Naive B cell (primary cell): ENCODE measurements at regions not wholly inside any gene's neighbourhood (a gene's known extent, or its start where the extent isn't known, plus 50 kb on each side); places are given as distances from the start of the nearest gene placed in this dataset.
"Not testable (repeated sequence)": the region's sequence is repeated elsewhere in the genome, so short reads cannot be mapped to it uniquely, and the experiment has no call there.

Experiments
- ATAC-seq, 2 donors: fragments of 150-1000 bp; cut with Tn5 transposase; 2 replicates each; pipeline ENCODE4 v1.10.0; 2021; ENCODE audit warnings: low read depth in 2 of 2, mild to moderate bottlenecking in 2 of 2, moderate library complexity in 2 of 2
- DNase-seq: peaks from one replicate; pipeline ENCODE4 v3.0.0; 2022
- H3K27ac Mint-ChIP-seq, 6 donors: one replicate each; pipeline ENCODE4 v1.8.0; 2020 to 2022; ENCODE audit warnings: mild to moderate bottlenecking in 6 of 6, mixed read lengths in 6 of 6, moderate library complexity in 5 of 6, inconsistent platforms in 2 of 6
- H3K27me3 Mint-ChIP-seq, 3 donors: one replicate each; pipeline ENCODE4 v1.8.0; 2021 to 2022; ENCODE audit warnings: mixed read lengths in 3 of 3, mild to moderate bottlenecking in 1 of 3
- H3K36me3 Mint-ChIP-seq, 2 donors: one replicate each; pipeline ENCODE4 v1.8.0; 2020 to 2022; ENCODE audit warnings: mixed read lengths in 2 of 2, inconsistent platforms in 1 of 2, mild to moderate bottlenecking in 1 of 2
- H3K4me1 Mint-ChIP-seq, 3 donors: one replicate each; pipeline ENCODE4 v1.8.0; 2020 to 2022; ENCODE audit warnings: mixed read lengths in 3 of 3, inconsistent platforms in 1 of 3, mild to moderate bottlenecking in 1 of 3, moderate library complexity in 1 of 3
- H3K4me3 Mint-ChIP-seq, 8 donors: one replicate each; pipeline ENCODE4 v1.8.0; 2020 to 2022; ENCODE audit warnings: mild to moderate bottlenecking in 8 of 8, mixed read lengths in 8 of 8, moderate library complexity in 8 of 8, inconsistent platforms in 2 of 8
- H3K9me3 Mint-ChIP-seq, 7 donors: one replicate each; pipeline ENCODE4 v1.8.0; 2020 to 2022; ENCODE audit warnings: mixed read lengths in 7 of 7, mild to moderate bottlenecking in 5 of 7, inconsistent platforms in 2 of 7, moderate library complexity in 1 of 7

- H3K9me3 Mint-ChIP-seq = peaks cover 0 to 8% (median 0%) of the 10 kb centered on the region in 7 donors
- H3K4me1 Mint-ChIP-seq = no peaks in the 10 kb centered on the region
- ATAC-seq (no peak), DNase-seq (no peak)
- H3K27ac Mint-ChIP-seq = no peak overlapping the region
- H3K36me3 Mint-ChIP-seq = no peaks in the 10 kb centered on the region
- H3K27me3 Mint-ChIP-seq = peaks cover 5 to 18% (median 9%) of the 10 kb centered on the region in 3 donors
- no peak overlapping the region for H3K4me3 Mint-ChIP-seq
Measured at GRCh38 chr12:75805905-75806304, 225.7 kb downstream of the PHLDA1 start.

GRCh38 chr12:75805320-75805719 lies 226.3 kb downstream of the PHLDA1 start:
- DNase-seq = no peak
- Mint-ChIP-seq H3K4me3 (no peak overlapping the region), H3K27me3 (peaks cover 5 to 17% (median 9%) of the 10 kb centered on the region in 3 donors), H3K36me3 (no peaks in the 10 kb centered on the region), H3K27ac (no peak overlapping the region), H3K4me1 (no peaks in the 10 kb centered on the region), H3K9me3 (peaks cover 0 to 8% (median 0%) of the 10 kb centered on the region in 7 donors)
- no peak for ATAC-seq

- Mint-ChIP-seq H3K36me3 (no peaks in the 10 kb centered on the region), H3K4me1 (no peaks in the 10 kb centered on the region), H3K27ac (no peak overlapping the region), H3K9me3 (no peaks in the 10 kb centered on the region), H3K27me3 (peaks cover 10 to 16% (median 11%) of the 10 kb centered on the region in 3 donors), H3K4me3 (no peak overlapping the region)
- DNase-seq = no peak
- ATAC-seq = no peak
Measured at GRCh38 chr12:75798136-75798926, 233.2 kb downstream of the PHLDA1 start.

DNA sequence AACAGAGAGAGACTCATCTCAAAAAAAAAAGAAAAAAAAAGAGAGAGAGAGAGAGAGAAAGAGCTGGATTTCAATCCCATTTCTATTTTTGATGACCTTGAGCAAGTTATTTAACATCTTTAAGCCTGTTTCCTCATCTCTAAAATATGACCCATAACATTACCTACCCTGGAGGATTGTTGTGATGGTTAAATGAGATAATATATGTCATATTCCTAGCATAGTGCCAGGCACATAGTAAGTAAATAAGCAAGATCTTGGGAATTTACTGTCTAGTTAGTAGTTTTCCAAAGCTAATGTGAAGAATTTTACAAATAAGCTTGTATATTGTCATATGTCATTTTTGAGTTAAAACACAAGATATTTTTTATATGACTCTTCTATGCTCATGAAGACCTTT lies 236.5 kb downstream of the PHLDA1 start:
- DNase-seq = no peak
- Mint-ChIP-seq H3K4me1 (no peaks in the 10 kb centered on the region), H3K9me3 (no peaks in the 10 kb centered on the region), H3K36me3 (no peaks in the 10 kb centered on the region), H3K27me3 (peaks cover 9 to 21% (median 18%) of the 10 kb centered on the region in 3 donors), H3K27ac (peak overlapping the region in 1 of 6 donors; percentile 87), H3K4me3 (no peak overlapping the region)
- no peak for ATAC-seq

DNA sequence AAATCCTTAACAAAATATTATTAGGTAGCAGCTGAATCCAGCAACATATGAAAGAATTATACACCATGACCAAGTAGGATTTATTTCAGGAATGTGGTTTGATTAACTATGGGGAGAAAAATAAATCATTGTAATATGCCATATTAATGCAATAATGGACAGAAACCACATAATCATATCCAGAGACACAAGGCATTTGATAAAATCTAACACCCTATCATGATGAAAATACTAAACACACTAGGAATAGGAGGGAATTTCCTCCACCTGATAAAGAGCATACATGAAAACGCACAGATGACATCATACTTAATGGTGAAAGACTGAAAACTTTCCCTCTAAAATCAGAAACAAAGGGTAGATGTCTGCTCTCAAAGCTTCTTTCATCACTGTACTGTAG lies 238.9 kb downstream of the PHLDA1 start:
- H3K27ac Mint-ChIP-seq = no peak overlapping the region
- H3K36me3 Mint-ChIP-seq = no peaks in the 10 kb centered on the region
- H3K4me1 Mint-ChIP-seq = no peaks in the 10 kb centered on the region
- peaks cover 11 to 24% (median 21%) of the 10 kb centered on the region in 3 donors for H3K27me3 Mint-ChIP-seq
- no peaks in the 10 kb centered on the region for H3K9me3 Mint-ChIP-seq
- H3K4me3 Mint-ChIP-seq = no peak overlapping the region
- no peak for DNase-seq
- ATAC-seq = no peak

DNA sequence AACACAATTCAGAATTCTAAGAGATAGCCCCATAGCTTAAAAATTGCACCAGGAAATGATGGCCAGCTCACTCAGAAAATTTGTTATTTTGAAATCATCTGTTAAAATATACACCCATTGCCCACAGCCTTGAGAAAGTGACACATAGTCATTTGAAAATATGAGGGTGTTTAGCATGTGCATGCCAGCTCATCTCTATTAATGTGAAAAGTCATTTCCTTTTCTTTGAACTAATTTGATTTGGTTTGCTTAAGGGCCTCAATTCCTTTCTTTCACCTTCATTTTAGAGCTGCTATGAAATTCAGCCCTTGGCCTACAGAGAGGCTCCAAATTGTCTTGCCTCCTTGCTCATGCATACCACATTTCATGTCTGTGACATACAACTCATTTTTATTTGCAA lies 241.4 kb downstream of the PHLDA1 start:
- ATAC-seq (no peak), DNase-seq (no peak)

DNA sequence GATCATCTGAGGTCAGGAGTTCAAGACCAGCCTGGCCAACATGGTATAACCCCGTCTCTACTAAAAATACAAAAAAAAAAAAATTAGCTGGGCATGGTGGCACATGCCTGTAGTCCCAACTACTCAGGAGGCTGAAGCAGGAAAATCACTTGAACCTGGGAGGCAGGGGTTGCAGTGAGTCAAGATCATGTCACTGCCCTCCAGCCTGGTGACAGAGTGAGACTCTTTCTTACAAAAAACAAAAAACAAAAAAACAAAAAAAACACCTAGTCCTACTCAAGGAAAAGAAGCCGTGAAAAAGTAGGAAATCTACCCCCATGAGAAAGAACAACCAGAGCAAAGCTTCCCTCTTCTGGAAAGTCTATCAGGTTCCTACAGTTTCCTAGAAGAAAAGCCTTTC lies 244.4 kb downstream of the PHLDA1 start:
- H3K9me3 Mint-ChIP-seq, H3K4me3 Mint-ChIP-seq, ATAC-seq, DNase-seq, H3K36me3 Mint-ChIP-seq, H3K4me1 Mint-ChIP-seq, H3K27ac Mint-ChIP-seq: not testable (repeated sequence)
- H3K27me3 Mint-ChIP-seq = peaks cover 4 to 16% (median 7%) of the 10 kb centered on the region in 3 donors

More for the DNA sequence above, 241.4 kb downstream of the PHLDA1 start:
- Mint-ChIP-seq H3K4me3 (no peak overlapping the region), H3K27ac (no peak overlapping the region), H3K27me3 (peaks cover 7 to 24% (median 20%) of the 10 kb centered on the region in 3 donors), H3K4me1 (no peaks in the 10 kb centered on the region), H3K36me3 (no peaks in the 10 kb centered on the region), H3K9me3 (no peaks in the 10 kb centered on the region)

- H3K4me3 Mint-ChIP-seq = no peak overlapping the region
- no peaks in the 10 kb centered on the region for H3K36me3 Mint-ChIP-seq
- no peaks in the 10 kb centered on the region for H3K9me3 Mint-ChIP-seq
- DNase-seq (no peak), ATAC-seq (no peak)
- no peak overlapping the region for H3K27ac Mint-ChIP-seq
- peaks cover 0 to 17% (median 9%) of the 10 kb centered on the region in 3 donors for H3K27me3 Mint-ChIP-seq
- no peaks in the 10 kb centered on the region for H3K4me1 Mint-ChIP-seq
Measured at GRCh38 chr12:75786070-75786469, 245.5 kb downstream of the PHLDA1 start.

DNA sequence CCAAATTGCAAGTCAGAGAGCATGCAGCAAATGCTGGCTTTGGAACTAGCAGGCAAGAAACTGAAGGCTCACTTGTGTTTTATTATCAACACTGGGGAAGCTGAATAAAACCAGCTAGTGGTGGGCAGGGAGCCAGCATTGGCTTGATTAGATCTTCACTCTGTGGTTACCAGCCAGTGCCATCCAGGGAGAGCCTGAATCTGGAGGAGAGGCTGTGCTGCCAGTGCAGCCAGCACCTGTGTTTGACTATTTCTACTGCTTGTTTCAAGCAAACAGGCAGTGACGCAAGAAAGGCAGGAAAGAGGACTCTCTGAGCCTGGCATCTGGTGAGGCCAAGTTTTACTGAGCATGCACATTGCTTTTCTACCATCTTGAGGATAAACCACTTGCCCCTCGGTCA lies 247.0 kb downstream of the PHLDA1 start:
- H3K36me3 Mint-ChIP-seq = no peaks in the 10 kb centered on the region
- no peak overlapping the region for H3K27ac Mint-ChIP-seq
- H3K9me3 Mint-ChIP-seq = no peaks in the 10 kb centered on the region
- H3K4me1 Mint-ChIP-seq = no peaks in the 10 kb centered on the region
- DNase-seq (no peak), ATAC-seq (no peak)
- no peak overlapping the region for H3K4me3 Mint-ChIP-seq
- peaks cover 0 to 14% (median 12%) of the 10 kb centered on the region in 3 donors for H3K27me3 Mint-ChIP-seq

DNA sequence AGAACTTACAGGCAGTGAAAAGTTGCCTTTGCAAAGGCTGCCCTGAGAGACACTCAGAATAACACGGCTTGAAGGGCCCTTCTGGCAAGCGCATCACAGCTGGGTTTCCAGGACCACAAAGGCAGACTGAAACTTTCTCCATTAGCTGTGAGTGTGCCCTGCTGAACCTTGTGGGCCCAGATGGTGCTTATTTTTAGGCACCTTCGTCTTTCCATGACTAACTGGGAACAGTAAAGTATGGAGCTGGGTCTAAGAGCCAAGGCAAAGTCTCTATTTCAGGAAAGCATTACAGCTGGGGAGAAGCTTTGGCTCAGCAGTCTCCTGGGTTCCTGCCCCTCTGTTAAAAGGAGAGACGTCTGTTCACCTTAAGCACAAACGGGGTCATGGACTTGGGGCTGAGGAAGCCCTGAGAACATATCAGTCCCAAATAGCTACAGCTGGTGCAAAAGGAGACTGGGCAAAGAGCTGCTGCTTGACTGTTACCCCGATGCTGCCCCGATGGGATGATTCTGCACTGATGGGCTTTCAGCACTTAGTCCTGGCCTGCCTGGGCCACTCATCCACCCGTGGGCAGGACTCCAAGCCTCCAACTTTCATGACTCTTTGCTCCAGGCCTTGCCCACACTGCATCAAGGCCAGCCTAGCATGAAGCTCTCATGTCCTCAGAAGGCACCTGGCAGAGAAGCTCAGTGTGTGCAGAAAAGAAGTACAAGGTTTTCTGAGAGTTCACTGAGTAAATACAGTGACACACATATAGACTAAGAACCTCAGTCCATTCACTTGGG lies 248.3 kb downstream of the PHLDA1 start:
- no peaks in the 10 kb centered on the region for H3K36me3 Mint-ChIP-seq
- no peak overlapping the region for H3K27ac Mint-ChIP-seq
- H3K4me3 Mint-ChIP-seq = no peak overlapping the region
- no peak for DNase-seq
- H3K27me3 Mint-ChIP-seq = peaks cover 0 to 14% (median 12%) of the 10 kb centered on the region in 3 donors
- peaks cover 0 to under 1% (median 0%) of the 10 kb centered on the region in 7 donors for H3K9me3 Mint-ChIP-seq
- H3K4me1 Mint-ChIP-seq = no peaks in the 10 kb centered on the region
- ATAC-seq = no peak

DNA sequence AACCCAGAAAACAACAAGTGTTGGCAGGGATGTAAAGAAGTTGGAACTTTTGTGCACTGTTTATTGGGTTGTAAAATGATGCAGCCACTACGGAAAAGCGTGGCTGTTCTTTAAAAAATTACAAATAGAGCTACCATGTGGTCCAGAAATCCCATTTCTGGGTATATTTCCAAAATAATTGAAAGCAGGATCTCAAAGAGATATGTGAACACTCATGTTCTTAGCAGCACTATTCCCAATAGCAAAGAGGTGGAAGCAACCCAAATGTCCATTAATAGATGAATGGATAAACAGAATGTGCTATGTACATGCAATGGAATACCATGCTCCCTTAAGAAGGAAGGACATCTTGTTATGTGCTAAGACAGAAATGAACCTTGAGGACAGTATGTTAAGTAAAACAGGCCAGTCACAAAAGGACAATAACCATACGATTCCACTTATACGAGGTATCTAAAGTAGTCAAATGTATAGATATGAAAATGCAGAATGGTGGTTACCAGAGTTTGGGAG lies 249.5 kb downstream of the PHLDA1 start:
- Mint-ChIP-seq H3K27ac (no peak overlapping the region), H3K4me3 (no peak overlapping the region), H3K27me3 (peaks cover 0 to 14% (median 12%) of the 10 kb centered on the region in 3 donors), H3K4me1 (no peaks in the 10 kb centered on the region), H3K9me3 (peaks cover 0 to 2% (median 0%) of the 10 kb centered on the region in 7 donors), H3K36me3 (no peaks in the 10 kb centered on the region)
- DNase-seq = no peak
- no peak for ATAC-seq

GRCh38 chr12:75781532-75782046 lies 250.0 kb downstream of the PHLDA1 start:
- H3K36me3 Mint-ChIP-seq = no peaks in the 10 kb centered on the region
- H3K27me3 Mint-ChIP-seq = peaks cover 0 to 14% (median 12%) of the 10 kb centered on the region in 3 donors
- peaks cover 0 to 2% (median 0%) of the 10 kb centered on the region in 7 donors for H3K9me3 Mint-ChIP-seq
- H3K27ac Mint-ChIP-seq = no peak overlapping the region
- H3K4me1 Mint-ChIP-seq = no peaks in the 10 kb centered on the region
- H3K4me3 Mint-ChIP-seq = no peak overlapping the region
- DNase-seq = no peak
- ATAC-seq = no peak

DNA sequence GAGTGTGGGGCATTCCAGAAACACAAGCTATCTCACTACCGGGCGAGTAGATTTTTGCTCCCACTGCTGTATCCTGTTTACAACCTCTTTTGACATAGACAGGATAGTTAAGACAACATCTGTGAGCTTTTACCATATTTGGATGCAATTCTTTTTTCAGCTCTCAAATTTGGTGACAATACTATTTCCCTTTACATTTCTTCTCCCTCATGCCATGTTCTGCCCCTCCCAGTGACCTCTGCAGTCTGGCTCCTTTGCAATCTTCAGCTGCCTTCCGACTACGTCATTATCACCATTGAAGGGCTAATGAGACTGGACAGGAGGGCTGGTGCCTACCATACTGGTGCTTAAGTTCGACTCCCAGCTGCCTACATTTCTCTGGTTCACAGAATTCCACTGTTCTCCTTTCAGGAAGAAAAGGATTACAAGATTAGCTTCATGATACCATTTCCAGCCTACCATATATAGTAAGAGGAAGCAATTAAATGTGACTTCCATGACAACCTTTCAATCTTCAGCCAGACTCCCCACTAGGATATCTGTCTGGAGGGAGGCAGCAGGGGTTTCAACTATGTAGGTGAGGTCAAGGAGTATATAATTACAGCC lies 251.6 kb downstream of the PHLDA1 start:
- no peaks in the 10 kb centered on the region for H3K36me3 Mint-ChIP-seq

More for the DNA sequence above, 251.6 kb downstream of the PHLDA1 start:
- ATAC-seq (no peak), DNase-seq (no peak)
- H3K27ac Mint-ChIP-seq = no peak overlapping the region
- H3K4me3 Mint-ChIP-seq = no peak overlapping the region
- peaks cover 0 to 14% (median 12%) of the 10 kb centered on the region in 3 donors for H3K27me3 Mint-ChIP-seq
- peaks cover 2 to 3% (median 2%) of the 10 kb centered on the region in 3 donors for H3K4me1 Mint-ChIP-seq
- peaks cover 0 to 2% (median 0%) of the 10 kb centered on the region in 7 donors for H3K9me3 Mint-ChIP-seq
